NCI-H446 (cell line): ENCODE measurements at regions not wholly inside any gene's neighbourhood (a gene's known extent, or its start where the extent isn't known, plus 50 kb on each side); places are given as distances from the start of the nearest gene placed in this dataset.
"Not testable (repeated sequence)": the region's sequence is repeated elsewhere in the genome, so short reads cannot be mapped to it uniquely, and the experiment has no call there.

Experiments used
- DNase-seq, 2 experiments: peaks; one replicate each; lab custom pipeline; 2025; lab: John Stamatoyannopoulos, UW

- DNase-seq = no peak
Measured at GRCh38 chr7:9210114-9210513, 776.7 kb downstream of the NXPH1 start.

GRCh38 chr7:9217204-9217603 lies 783.8 kb downstream of the NXPH1 start:
- DNase-seq = no peak

DNA sequence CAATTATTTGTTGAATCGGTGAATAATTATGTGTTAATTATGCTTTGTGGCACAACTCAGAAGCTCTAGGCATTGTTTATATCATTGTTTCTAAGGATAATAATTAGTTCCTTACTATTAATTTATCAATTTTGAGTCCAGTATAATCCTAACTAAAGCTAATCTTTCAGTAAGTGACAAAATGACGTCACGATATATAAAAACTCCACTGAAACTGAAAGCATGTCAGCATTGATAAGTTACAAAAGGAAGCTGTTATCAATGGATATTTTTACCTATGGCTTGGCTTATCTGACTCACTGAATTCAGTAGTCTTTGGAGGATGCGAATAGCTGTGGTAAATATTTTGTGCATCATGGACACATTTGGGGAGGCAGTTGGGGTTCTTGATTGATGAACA lies 793.1 kb downstream of the NXPH1 start:
- DNase-seq = no peak

DNA sequence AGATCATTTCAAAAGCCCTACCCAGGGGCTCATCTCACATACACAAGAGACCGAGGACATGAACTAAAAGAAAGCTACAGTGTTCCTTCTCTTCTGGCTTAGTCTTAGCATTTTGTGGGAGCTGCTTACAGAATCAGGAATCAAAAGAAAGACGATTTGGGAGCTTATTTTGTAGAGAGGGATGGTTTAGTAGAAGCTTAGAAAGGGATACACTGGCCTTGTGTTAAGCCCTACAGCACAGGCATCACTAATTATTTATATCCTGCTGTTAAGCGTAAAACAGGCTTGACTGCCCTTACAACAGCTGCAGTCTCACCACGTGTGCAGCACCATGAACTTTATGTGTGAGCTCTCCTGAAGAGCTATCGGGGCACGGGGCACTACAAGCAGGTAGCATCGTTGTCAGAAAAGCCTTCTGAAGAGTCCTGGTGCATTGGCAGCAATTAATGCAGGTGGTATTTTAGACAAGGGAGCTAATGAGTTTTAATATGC lies 798.3 kb downstream of the NXPH1 start:
- peak in 1 of 2 experiments; percentile 11 for DNase-seq

- DNase-seq = no peak
Measured at GRCh38 chr7:9240001-9240400, 806.6 kb downstream of the NXPH1 start.

DNA sequence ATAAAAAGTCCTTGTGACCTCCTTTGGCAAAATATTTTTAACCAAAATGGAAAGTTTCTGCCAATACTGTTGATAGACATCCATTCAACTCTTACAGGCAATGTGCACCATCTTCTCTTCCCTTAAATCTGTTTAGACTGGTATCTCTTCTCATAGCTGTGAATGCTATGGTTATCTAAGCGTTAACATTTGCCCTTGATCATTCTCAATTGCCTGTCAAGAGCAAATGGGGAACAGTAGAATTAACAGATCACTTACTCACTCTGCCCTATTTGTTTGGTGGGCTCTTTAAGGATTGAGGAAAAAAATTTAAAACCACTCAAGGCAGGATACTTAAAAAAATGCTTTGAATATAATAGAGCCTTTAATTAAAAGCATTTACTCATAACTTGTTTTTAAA lies 808.4 kb downstream of the NXPH1 start:
- no peak for DNase-seq

GRCh38 chr7:9242636-9243035 lies 809.2 kb downstream of the NXPH1 start:
- no peak for DNase-seq

DNA sequence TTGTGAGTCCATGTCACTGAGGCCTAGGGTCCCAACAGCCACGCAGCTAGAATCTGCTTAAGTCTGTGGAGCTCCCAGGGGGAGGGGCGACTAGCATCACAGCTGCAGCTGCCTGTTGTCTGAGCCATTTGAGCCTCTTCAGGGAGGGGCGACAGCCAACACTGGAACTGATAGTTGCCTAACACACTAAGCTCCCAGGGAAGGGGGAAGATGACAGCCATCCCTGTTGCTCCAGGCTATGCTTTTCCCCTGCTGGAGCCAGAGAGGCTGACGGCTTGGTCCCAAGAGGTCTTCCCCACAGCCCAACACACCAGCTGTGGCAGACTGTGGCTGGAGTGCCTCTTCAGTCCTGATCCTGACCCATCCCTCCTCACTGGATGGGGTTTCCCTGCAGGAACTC lies 817.5 kb downstream of the NXPH1 start:
- DNase-seq = no peak

DNA sequence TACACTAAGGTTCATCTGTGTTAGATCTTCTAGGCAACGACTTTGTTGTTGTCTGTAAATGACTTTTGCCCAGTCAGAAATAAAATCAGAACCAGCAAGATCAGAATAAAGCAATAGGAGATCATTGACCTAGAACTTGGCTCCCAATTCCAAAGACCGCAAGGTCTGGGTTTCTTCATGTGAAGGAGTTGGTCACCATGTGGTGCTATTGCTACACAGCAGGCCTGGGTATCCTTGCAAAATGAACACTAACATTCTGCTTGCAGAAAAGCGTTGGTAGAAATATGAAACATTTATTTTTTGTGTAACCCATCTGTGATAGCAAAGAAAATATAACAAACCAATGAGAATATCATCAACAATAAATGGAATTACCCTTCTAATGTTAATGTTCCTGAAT lies 831.0 kb downstream of the NXPH1 start:
- DNase-seq = peak in 1 of 2 experiments; percentile 7

DNA sequence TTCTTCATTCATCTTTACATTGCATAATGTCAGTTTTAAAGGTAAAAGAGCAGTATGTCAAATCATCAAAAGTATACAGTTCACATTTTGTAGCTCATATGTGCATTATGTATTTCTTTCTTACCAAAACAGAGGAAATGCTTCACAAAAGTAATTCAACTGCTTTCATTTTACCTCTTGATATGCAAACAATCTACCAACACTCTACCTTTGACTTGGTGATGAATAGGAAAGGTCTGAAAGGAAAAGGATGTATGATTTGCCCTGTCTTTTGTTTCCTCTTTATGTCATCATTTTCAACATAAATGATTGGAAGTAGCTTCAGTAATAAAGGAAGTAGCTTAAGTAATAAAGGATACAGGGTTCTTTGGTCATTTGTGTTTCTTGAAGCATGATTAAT lies 846.7 kb downstream of the NXPH1 start:
- no peak for DNase-seq

DNA sequence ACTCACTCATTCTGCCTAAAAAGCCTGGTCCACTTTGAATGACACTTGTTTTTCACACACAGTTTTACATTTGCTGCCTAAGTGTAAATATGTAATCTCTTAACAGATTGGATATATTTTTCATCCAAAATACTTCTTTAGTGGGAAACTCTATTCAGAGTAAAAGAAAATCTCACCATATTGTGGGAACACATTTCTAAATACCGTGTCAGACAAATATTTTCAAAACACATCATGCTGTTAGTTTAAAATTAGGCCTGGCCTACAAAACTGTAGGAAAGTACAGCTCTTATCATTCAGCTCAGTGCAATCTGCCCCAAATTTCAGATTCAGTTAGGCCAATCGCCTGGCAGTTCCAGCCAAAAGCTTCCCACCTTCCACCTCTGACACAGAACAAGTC lies 849.8 kb downstream of the NXPH1 start:
- DNase-seq = no peak

GRCh38 chr7:9302436-9302835 lies 869.0 kb downstream of the NXPH1 start:
- DNase-seq = no peak

DNA sequence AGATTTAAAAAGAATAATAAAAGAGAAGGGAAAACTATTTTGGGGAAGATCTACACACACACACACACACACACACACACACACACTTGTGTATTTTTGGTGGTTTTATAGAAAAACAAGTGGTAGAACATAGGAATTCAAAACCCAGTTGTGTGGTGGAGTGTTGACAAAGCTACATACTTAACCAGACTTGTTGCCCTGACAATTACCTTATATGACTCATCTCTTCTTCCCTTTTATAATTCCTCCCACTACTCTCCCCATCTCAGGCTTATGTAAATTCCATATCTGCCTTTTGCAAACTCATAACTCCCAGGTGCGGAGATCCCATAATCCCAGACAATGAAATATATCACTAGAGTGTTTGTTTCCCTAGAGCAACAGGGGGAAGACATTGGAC lies 873.7 kb downstream of the NXPH1 start:
- no peak for DNase-seq

- no peak for DNase-seq
Measured at GRCh38 chr7:9324513-9324912, 891.1 kb downstream of the NXPH1 start.

- DNase-seq = no peak
Measured at GRCh38 chr7:9328296-9328695, 894.9 kb downstream of the NXPH1 start.

GRCh38 chr7:9349625-9350024 lies 916.2 kb downstream of the NXPH1 start:
- DNase-seq = no peak

- no peak for DNase-seq
Measured at GRCh38 chr7:9391221-9391620, 957.8 kb downstream of the NXPH1 start.

DNA sequence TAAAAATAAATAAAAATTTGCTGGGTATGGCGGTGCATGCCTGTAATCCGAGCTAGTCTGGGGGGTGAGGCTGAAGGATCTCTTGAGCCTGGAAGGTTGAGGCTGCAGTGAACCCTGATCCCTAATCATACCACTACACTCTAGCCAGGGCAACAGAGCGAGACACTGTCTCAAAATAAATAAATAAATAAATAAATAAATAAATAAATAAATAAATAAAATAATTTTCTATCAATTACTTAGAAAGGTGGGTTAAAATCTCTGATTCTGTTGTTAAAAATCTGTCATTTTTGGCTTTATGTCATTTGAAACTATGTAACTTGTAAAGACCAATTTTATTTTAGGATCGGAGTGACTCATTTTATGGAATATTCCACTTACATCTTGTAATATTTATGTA lies 958.6 kb downstream of the NXPH1 start:
- no peak for DNase-seq

DNA sequence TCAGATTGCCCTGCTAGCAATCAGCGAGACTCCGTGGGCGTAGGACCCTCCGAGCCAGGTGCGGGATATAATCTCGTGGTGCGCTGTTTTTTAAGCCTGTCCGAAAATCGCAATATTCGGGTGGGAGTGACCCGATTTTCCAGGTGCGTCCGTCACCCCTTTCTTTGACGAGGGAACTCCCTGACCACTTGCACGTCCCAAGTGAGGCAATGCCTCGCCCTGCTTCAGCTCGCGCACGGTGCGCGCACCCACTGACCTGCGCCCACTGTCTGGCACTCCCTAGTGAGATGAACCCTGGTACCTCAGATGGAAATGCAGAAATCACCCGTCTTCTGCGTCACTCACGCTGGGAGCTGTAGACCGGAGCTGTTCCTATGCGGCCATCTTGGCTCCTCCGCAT lies 971.0 kb downstream of the NXPH1 start:
- DNase-seq = not testable (repeated sequence)

DNA sequence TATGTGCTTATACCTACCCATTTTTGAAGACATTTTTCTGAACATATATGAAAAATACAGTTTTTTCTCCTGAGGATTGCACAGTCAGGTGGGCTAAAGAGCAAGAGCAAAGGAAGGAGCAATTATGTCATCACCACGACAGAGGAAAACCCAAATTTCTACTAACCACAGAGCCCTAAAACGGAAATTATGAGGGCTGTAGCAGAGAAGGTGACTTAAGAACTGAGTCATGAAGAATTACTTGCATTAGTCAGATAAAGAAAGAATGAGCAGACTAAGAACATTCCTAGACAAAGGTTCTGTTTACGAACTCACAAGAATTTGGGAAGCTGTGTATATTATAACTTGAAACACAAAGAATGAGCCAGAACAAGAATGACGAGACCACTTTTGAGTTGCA lies 974.4 kb downstream of the NXPH1 start:
- no peak for DNase-seq

- DNase-seq = no peak
Measured at GRCh38 chr7:9453521-9453920, 1020.1 kb downstream of the NXPH1 start.

- DNase-seq = peak in 1 of 2 experiments; percentile 21
Measured at GRCh38 chr7:9488555-9488954, 1055.1 kb downstream of the NXPH1 start.

DNA sequence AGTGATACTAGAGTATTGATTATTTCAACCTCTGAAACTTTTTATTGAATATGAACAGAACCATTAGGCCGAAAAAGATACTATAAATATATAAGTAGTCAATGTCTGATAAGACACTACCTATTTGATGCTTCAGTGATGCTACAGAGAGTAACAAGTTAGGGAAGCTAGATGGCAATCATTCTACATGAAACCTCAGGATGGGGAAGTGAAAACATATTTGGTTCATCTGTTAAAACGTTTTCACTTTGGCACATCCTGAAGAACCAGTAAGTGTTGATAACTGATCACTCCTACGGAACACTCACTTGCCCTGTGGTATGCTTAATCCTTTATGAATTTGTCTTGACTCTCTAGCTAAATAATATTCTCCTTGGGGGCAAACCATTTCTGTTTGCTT lies 1064.9 kb downstream of the NXPH1 start:
- DNase-seq = peak in 1 of 2 experiments; percentile 14

DNA sequence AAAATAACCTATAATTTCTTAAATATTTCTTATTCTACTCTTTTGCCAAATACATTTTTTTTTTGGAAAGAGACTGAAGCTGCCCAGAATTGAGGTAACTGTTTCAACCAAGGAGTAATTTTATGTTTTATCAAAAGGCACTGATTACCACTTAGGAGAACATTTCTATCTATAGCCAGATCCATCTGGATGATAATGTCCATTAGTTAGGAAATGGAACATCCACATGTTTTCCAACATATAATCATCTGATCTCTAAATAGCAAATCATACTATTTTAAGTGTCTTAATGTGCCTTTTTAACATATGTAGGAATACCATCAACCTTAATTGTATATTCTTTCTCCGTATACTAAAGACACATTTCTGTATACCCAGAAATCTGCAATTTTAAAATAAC lies 1068.9 kb downstream of the NXPH1 start:
- DNase-seq = no peak

GRCh38 chr7:9504678-9505077 lies 1071.3 kb downstream of the NXPH1 start:
- DNase-seq = no peak
